Suprapubic skin (tissue), 3 donors: ENCODE measurements at regions not wholly inside any gene's neighbourhood (a gene's known extent, or its start where the extent isn't known, plus 50 kb on each side); places are given as distances from the start of the nearest gene placed in this dataset.
"Not testable (repeated sequence)": the region's sequence is repeated elsewhere in the genome, so short reads cannot be mapped to it uniquely, and the experiment has no call there.

Source experiments
- CTCF ChIP-seq, 2 donors: fragments of 200-600 bp in 1 of 2; fragments of 450-650 bp in 1 of 2; sonication (generic) in 1 of 2; IDR thresholded peaks; one replicate each; pipeline ENCODE4 v1.5.1; 2016 to 2019; ENCODE audit warnings: antibody characterized with exemption in 2 of 2, mild to moderate bottlenecking in 1 of 2, moderate library complexity in 1 of 2
- EP300 ChIP-seq: sonication (generic); formaldehyde crosslinking; IDR thresholded peaks from one replicate; pipeline ENCODE4 v1.6.1; 2017; ENCODE audit warnings: antibody characterized with exemption

- TF ChIP-seq EP300; CTCF (IDR thresholded peaks at IDR 0.05): not testable (repeated sequence)
Observed at GRCh38 chr5:1610526-1610925, 86.8 kb upstream of the LPCAT1 start.
